Astrocyte of the spinal cord (primary cell): ENCODE measurements at regions not wholly inside any gene's neighbourhood (a gene's known extent, or its start where the extent isn't known, plus 50 kb on each side); places are given as distances from the start of the nearest gene placed in this dataset.
A peak's percentile ranks its signal among the peaks of the same experiment; 100 is the strongest.

Experiments
- DNase-seq: peaks from one replicate; pipeline ENCODE4 v3.0.0; 2011; ENCODE audit warnings: low read depth, low spot score
- H3K4me3 ChIP-seq: 2 replicates; pipeline ENCODE4 v1.5.1; 2011; ENCODE audit warnings: low read depth, mild to moderate bottlenecking, low read length, moderate library complexity
- in situ Hi-C: cut with HindIII; loops from 2 replicates; pipeline ENCODE4 v1.10.0; 2017; ENCODE audit warnings: low sequenced_read_pairs
- TF ChIP-seq, protein P1 (sequence below): IDR thresholded peaks from 2 replicates; pipeline ENCODE4 v1.5.1; 2012; ENCODE audit warnings: low read depth, mild to moderate bottlenecking, low read length, inconsistent platforms

- TF ChIP-seq, protein P1, sequence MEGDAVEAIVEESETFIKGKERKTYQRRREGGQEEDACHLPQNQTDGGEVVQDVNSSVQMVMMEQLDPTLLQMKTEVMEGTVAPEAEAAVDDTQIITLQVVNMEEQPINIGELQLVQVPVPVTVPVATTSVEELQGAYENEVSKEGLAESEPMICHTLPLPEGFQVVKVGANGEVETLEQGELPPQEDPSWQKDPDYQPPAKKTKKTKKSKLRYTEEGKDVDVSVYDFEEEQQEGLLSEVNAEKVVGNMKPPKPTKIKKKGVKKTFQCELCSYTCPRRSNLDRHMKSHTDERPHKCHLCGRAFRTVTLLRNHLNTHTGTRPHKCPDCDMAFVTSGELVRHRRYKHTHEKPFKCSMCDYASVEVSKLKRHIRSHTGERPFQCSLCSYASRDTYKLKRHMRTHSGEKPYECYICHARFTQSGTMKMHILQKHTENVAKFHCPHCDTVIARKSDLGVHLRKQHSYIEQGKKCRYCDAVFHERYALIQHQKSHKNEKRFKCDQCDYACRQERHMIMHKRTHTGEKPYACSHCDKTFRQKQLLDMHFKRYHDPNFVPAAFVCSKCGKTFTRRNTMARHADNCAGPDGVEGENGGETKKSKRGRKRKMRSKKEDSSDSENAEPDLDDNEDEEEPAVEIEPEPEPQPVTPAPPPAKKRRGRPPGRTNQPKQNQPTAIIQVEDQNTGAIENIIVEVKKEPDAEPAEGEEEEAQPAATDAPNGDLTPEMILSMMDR = no peak
- H3K4me3 ChIP-seq = no peak overlapping the region
- in situ Hi-C loops = no loop called here
- no peak for DNase-seq
These were observed 164.3 kb upstream of the SVIL start for GRCh38 chr10:29798921-29799690.

- DNase-seq = no peak
- H3K4me3 ChIP-seq = no peak overlapping the region
- TF ChIP-seq, protein P1 = no peak
- in situ Hi-C loops = no loop called here
These were observed 162.8 kb upstream of the SVIL start for GRCh38 chr10:29797616-29798015.

- H3K4me3 ChIP-seq = no peak overlapping the region
- peak; percentile 54 for DNase-seq
- TF ChIP-seq, protein P1 = no peak
- in situ Hi-C loops = no loop called here
These were observed 161.1 kb upstream of the SVIL start for GRCh38 chr10:29795850-29796249.

GRCh38 chr10:29794776-29795611, 160.2 kb upstream of the SVIL start:
- H3K4me3 ChIP-seq = no peak overlapping the region
- in situ Hi-C loops = no loop called here
- DNase-seq = peak; percentile 54
- TF ChIP-seq, protein P1 = no peak

GRCh38 chr10:29791773-29792172, 157.0 kb upstream of the SVIL start:
- in situ Hi-C loops = no loop called here
- DNase-seq = no peak
- TF ChIP-seq, protein P1 = no peak
- no peak overlapping the region for H3K4me3 ChIP-seq

DNA sequence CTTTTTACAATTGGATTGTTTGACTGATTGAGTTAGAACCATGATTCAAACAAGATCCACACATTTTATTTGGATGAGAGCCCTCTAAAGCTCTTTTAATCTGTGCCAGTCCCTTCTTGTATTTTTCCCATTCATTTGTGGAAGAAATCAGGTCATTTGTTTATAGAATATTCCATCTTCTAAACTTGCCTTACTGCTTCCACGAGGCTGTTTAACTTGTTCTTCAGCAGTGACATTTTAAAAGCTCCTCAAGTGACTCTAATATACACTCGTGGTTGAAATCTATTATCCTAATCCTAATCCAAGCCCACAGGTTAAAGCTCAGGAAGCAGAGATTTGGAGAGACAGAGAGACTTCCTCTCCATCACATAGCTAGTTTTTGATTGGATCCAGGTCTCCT, 155.4 kb upstream of the SVIL start:
- TF ChIP-seq, protein P1 = no peak
- in situ Hi-C loops = no loop called here
- DNase-seq = no peak
- H3K4me3 ChIP-seq = no peak overlapping the region
